Activated CD4-positive, alpha-beta T cell treated with anti-CD3 and anti-CD28 coated beads for 24 hours (primary cell): ENCODE measurements at regions not wholly inside any gene's neighbourhood (a gene's known extent, or its start where the extent isn't known, plus 50 kb on each side); places are given as distances from the start of the nearest gene placed in this dataset.

Source experiments
- DNase-seq, 2 donors: peaks; one replicate each; pipeline ENCODE4 v3.0.0-alpha.2; 2020; ENCODE audit warnings: low read depth in 2 of 2

- no peak for DNase-seq
Measured at GRCh38 chr7:25552998-25553397, 324.7 kb upstream of the NPVF start.

GRCh38 chr7:25553580-25554291, 325.4 kb upstream of the NPVF start:
- DNase-seq, result no peak

GRCh38 chr7:25557379-25557917, 329.2 kb upstream of the NPVF start:
- no peak for DNase-seq

GRCh38 chr7:25557930-25558329, 329.6 kb upstream of the NPVF start:
- DNase-seq, result no peak

GRCh38 chr7:25558605-25559004, 330.3 kb upstream of the NPVF start:
- no peak for DNase-seq

- no peak for DNase-seq
Measured at GRCh38 chr7:25559581-25560367, 331.5 kb upstream of the NPVF start.

- no peak for DNase-seq
Measured at GRCh38 chr7:25562673-25563182, 334.4 kb upstream of the NPVF start.

- no peak for DNase-seq
Measured at GRCh38 chr7:25565002-25565401, 336.7 kb upstream of the NPVF start.

GRCh38 chr7:25565949-25566348, 337.7 kb upstream of the NPVF start:
- DNase-seq, result peak; percentile 25 to 54

- DNase-seq, result no peak
Measured at GRCh38 chr7:25567430-25567829, 339.1 kb upstream of the NPVF start.

- DNase-seq, result no peak
Measured at GRCh38 chr7:25569765-25570164, 341.5 kb upstream of the NPVF start.

- DNase-seq, result no peak
Measured at GRCh38 chr7:25572423-25572822, 344.1 kb upstream of the NPVF start.

- no peak for DNase-seq
Measured at GRCh38 chr7:25574828-25575227, 346.5 kb upstream of the NPVF start.

- no peak for DNase-seq
Measured at GRCh38 chr7:25575634-25576033, 347.3 kb upstream of the NPVF start.

GRCh38 chr7:25578991-25579777, 350.9 kb upstream of the NPVF start:
- DNase-seq, result no peak

- DNase-seq, result no peak
Measured at GRCh38 chr7:25579778-25580075, 351.4 kb upstream of the NPVF start.

GRCh38 chr7:25580141-25580540, 351.9 kb upstream of the NPVF start:
- no peak for DNase-seq

- no peak for DNase-seq
Measured at GRCh38 chr7:25583621-25584020, 355.3 kb upstream of the NPVF start.

- DNase-seq, result no peak
Measured at GRCh38 chr7:25584112-25584938, 356.0 kb upstream of the NPVF start.

- no peak for DNase-seq
Measured at GRCh38 chr7:25586513-25586912, 358.2 kb upstream of the NPVF start.

- DNase-seq, result no peak
Measured at GRCh38 chr7:25594122-25594521, 365.8 kb upstream of the NPVF start.
